GM18498 (cell line): ENCODE measurements at regions not wholly inside any gene's neighbourhood (a gene's known extent, or its start where the extent isn't known, plus 50 kb on each side); places are given as distances from the start of the nearest gene placed in this dataset.
"Not testable (repeated sequence)": the region's sequence is repeated elsewhere in the genome, so short reads cannot be mapped to it uniquely, and the experiment has no call there.

Source experiments
- ATAC-seq: cut with Tn5 transposase; IDR thresholded peaks from one replicate; pipeline ENCODE4 v1.9.1; 2021; ENCODE audit warnings: mild to moderate bottlenecking, moderate library complexity; ENCODE audit not compliant: unreplicated experiment

DNA sequence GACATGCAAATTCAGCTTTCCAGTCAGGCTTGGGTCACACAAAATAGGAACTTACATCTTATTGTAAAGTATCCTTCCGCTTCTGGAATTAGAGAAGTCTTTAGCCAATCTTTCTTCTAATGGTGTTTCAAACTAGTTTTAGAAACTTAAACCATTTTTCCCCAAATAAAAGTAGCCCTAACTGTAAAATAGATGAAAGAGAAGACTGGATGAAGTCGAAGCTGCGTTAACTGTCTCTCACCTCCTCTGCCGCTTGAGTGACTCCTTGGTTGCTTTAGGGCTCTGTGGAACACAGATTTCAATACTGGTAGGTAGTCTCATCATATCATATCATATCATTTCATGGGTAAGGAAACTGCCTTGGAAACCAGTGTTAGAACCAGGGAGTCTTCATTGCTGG lies 498.4 kb downstream of the XIRP2 start:
- no peak for ATAC-seq

DNA sequence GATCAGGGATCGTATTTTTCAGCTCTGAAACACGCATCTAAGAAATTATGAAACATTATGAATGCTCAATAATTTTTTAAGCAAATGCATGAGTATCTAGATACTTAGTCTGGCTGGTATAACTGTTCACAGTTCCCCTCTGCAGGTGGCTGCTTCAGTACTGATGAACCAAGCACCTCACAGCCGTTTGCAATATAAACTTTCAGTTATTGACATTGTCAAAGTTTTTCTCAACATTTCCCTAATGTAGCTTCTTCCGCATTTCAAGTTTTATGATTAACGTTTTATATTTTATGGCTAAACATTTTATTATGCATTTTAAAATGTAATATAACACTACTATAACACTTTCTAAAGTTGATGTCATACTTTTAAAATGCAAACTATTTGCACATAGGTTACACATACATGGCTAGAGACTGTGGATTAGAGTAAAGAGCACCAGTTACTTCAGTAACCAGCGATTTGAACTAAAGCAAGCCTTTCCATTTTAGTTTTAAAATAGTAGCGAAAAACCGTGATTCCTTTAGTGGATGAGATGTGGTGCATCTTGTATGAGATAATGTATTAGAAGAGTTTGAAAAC lies 495.4 kb downstream of the XIRP2 start:
- no peak for ATAC-seq

DNA sequence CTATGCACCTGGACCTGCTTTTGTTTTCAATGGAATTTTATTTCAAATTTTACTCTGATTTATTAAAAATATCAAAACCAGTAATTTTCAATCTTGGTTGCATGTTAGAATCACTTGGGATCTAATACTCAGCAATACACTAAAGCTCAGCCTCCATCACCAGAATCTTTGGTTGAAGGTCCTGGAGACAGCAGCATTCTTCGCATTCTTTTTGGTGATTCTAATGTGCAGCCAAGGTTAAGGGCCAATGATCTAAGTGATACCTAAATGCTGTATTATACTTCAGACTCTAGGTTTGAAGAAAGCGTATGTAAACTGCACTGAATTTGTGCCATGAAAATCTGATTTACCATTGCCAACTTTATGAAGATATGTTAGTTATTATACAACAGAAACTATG lies 493.1 kb downstream of the XIRP2 start:
- ATAC-seq, result no peak

DNA sequence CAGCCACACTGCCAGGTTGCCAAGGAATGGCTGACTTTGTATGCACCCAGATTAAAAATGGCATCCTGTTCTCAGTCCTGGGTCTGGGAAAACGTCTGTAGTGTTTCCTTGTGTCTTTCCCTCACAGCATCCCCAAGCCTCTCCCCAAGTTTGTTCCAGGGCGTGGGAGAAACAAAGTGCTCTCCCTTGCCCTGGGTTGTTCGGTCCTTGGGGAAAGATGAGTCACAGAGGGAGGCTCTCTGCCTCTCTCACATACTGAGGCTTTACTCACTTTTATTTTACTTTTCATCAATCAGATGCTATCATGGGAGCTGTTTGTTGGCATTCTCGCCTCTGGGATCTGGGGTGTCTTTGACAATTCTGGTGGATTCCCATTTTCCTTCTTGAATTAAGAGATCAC lies 492.3 kb downstream of the XIRP2 start:
- no peak for ATAC-seq

DNA sequence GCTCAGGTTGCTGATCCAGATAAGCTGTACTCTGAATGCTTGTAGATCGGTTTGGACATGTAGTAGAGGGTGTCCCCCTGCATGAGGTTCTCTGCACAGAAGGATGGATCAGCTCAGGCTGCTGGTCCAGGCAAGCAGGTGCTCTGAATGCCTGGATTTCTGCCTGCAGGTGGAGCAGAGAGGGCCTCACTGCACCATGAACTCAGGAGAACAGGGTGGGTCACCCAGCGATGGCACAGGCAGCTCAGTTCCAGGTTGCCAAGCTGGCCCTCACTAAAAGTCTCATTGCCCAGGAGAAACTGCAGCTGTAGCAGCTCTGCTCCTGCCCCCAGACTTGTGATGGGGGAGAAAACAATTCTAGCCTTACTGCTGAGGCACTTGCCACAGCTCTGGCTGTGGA lies 491.8 kb downstream of the XIRP2 start:
- ATAC-seq, result no peak

DNA sequence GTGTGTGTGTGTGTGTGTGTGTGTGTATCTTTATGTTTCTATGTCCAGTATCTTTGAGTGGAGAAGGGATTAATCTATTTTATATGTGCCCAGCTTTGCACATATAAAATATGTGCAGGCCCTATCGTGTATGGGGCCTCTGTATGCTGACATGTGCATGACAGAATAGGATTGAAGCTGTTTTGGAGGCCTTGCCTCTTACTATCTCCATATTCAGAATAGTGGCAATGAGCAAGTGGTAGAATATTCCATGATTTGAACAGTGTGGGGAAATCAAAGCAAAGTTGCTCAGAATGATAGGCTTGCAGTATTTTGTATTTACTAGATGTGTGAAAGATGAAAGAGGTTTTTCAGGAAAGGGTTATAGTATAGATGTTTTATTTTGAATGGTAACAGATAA lies 480.8 kb downstream of the XIRP2 start:
- ATAC-seq, result no peak

DNA sequence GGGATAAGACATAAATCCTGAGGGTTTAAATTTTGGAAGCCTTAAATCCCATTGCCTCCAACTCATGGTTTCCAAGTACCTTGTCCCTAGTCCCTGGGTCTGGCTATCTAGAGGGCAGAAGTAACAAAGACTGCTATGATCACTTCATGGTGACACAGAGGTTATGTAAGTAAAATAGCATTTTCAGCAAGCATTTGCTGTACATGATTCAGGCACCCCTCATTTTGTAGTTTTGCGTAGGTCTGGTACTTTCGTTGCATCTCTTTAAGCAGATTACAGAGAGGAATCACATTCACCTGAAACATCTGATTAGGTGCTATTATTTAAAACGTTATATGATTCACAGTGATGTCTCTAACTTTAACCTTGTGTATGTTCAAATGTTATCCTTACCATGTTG lies 480.1 kb downstream of the XIRP2 start:
- no peak for ATAC-seq

DNA sequence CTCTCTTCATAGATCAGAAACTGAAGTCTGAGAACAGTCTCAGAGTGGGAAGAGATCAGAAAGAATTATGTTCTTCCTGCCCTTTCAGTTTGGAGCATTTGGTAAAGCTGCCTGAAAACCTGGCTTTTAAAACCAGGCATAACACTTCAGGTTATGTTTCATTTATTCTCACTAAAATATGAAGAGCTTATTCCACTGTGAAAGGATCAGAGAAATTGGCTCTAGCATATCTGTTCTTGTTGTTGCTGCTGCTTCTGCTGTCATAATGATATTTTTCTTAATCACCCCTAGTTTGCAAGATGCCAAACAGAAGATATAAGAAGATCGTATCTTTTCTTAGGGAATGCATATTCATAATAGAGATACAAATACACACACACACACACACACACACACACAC lies 476.9 kb downstream of the XIRP2 start:
- no peak for ATAC-seq

DNA sequence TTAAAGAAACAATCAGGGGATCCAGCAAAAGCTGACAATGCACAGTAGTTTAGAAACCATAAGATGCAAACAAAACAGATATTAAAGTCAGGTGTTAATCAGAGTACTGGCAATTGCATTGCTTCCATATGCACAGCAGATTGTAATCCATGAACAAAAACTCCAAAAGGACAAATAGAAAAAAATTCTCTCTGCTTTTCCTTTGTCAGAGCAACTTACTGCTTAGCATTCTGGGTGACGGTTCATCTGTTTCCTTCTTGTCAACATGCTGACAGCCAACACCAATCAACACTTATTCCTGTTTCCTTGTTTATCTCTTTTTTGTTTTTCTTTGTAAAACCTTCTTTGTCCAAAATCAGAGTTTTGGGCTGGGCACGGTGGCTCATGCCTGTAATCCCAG lies 473.1 kb downstream of the XIRP2 start:
- no peak for ATAC-seq

DNA sequence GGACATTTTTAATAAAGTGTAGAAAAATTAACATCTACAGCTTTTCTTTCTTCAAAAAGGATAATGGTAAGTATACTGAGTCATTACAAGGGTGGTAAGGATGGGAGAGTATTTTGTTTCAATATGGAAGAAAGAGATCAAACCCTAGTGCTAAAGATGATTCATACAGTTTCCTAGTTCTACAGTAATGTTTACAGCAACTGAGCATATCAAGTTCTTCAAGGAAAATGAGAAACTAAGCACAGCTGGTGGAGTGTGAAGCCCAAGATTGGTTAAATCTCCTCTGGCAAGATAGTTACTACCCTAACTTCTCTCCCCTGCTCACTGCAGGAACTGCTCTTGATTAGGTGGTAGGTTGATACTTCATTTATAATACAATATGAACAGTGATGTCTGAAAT lies 467.5 kb downstream of the XIRP2 start:
- ATAC-seq, result no peak

DNA sequence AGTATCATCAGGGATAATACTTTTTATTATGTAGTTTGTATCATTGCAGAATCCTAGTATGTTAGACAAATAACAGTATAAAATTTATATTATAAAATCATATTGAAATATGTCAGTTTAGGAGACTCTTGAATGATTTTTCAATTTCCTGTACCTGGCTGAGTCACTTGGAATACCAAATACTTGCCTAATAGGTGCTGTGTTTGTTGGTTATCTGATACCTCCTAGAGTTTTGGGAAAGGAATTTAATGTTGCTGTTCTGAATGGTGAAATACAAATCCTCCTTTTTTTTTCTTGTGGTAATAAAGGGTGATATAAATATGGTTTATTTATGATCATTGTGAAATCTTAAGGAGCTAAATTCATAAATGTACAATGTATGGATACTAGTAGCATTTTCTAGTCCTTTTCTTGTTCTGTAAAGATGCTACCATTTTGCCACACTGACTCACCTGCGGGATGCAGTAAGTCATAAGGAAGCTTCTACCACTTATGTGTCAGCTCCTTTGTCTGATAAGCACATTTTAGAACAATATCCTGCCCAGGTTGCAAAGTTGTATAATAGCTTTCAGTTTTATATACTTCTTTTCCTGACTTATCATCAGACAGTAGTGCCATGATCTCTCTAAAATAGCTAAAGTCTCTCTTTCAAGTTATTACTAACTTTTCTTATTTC lies 465.5 kb downstream of the XIRP2 start:
- no peak for ATAC-seq

DNA sequence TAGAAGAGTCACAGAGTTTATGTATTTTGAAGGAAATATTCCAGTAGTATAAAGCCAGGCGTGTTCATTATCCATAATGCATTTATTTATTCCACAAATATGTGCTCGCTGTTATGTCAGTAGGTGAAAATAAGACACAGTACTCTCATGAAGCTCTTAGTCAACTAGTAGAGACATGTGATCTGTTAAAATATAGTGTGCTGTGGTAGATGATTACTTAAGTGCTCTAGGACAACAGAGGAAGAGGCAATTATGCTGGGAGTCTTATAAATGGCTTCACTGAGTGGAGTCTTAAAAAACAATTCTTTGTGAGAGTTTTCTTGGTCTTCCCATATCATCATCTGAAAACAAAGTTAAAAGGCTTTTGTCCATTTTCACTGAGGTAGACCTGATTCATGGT lies 457.3 kb downstream of the XIRP2 start:
- no peak for ATAC-seq

DNA sequence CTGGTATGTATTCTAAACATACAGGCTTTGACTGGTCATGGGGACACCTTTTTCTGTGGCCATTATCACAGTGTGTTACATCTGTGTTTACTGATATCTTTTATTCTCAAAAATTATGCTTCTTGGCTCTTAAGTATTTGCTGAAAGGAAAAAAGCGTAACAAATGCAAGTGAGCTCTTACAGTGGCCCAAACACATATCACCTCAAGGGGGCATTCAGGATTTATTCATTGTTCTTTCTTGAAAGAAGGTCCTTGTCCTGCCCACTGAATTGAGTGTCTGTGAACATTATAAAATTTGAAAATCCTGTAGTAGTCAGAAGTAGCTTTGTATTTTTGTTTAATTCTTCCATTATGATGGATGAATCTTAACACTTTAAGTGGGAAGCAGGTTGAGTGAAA lies 454.5 kb downstream of the XIRP2 start:
- no peak for ATAC-seq

DNA sequence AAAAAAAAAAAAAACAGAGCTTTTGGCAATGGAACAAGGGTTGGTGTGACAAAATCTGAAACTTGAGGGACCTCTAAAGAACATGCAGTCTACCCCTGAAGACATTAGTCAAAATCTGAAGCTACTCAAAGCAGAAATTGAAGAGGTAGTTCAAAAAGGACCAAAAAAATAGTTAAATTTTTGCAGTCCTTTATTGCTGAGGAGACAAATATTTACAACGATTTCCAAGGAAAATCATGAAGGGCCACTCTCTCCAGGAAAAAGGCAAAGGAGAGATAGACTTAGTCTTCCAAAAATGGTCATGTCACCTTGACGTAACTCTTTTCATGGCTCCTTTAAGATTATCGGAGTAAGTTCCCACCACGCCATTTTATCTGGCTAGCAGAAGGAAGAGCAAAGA lies 452.0 kb downstream of the XIRP2 start:
- no peak for ATAC-seq

DNA sequence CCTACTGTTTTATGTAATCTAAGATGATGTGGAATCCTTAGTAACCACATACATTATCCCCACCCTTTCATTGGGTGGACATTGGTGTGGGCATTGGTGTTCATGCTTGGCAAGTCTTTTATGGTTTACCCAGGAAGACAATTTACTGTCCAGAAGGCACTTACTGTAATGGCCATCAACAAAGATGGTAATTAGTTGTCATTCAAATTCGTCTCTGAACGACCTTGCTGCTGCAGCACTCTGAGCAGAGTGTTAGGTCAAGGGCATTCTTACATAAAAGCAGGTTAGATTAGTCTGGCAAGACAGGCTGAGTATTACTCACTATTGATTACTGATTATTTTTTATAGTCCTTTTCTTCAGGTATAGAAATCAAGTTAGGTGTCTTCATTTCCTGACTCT lies 447.9 kb downstream of the XIRP2 start:
- ATAC-seq, result no peak

DNA sequence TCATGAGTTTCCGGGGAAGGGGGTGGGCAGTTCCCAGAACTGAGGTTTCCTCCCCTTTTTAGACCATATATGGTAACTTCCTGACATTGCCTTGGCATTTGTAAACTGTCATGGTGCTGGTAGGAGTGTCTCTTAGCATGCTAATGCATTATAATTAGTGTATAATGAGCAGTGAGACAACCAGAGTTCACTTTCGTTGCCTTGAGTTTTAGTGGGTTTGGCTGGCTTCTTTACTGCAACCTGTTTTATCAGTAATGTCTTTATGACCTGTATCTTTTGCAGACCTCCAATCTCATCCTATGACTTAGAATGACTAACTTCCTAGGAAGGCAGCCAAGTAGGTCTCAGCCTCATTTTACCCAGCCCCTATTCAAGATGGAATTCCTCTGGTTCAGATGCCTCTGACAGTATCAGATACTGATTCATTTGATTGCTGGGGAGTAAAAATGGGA lies 447.3 kb downstream of the XIRP2 start:
- no peak for ATAC-seq

DNA sequence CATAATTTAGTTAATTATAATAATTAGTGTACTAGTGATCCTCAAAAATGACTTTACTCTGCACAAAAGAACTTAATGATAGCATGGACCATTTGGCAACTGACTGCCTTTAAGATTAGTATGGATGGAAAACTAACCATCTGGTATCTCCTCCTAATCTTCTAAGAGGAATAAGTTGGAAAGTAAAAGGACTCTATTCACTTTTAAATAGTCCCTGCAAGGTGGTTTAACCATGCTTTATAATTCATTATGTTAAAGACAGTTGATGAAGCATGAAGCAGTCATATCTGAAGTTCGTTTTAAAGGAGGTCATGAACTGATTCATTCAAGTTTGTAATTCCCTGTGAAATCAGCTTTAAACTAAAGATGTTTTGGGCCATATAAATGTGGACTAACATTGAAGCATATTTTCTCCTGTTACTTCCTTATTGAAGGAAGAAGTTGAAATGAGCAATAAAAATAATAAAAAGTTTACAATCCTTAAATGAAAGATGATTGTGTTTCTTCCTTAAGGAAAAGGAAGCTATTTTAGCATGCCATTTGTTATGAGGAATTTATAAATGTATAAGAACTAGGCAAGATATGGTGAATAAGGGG lies 446.0 kb downstream of the XIRP2 start:
- ATAC-seq, result no peak

DNA sequence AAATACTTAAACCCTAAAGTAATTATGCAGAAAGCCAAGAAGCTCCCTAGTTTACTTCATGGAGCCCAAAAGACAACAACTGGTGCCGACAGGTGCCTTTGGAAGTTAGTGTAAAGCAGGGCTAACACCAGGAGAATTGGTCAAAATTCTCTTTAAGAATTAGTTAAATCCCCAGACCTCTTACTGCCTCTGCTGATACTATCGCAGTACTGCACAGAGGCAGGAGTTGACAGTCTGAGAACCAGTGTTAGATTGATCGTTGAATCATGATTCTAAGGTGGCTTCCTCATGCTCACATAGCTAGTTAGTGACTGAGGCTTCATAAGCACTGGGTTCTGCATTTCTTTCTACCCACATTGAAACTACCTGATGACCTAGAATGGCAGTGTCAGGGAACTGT lies 445.0 kb downstream of the XIRP2 start:
- ATAC-seq, result no peak

DNA sequence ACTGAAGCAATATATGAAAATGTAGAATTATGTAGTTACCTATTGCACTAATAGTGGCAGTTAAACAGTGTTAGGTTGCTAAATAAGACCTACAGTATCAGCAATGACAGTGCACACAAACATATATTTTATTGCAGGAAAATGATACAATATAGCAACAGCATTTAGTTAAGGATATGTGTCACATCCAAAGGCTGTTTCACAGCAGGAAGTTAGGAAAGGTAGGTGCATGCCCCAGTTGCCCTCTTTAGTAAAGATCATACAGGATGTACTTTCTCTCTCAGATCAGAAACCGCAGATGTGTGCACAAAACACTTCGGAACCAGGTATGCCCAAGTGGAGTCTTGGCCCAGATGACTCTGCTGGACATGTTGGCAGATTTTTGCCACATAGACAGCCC lies 444.1 kb downstream of the XIRP2 start:
- ATAC-seq, result no peak

DNA sequence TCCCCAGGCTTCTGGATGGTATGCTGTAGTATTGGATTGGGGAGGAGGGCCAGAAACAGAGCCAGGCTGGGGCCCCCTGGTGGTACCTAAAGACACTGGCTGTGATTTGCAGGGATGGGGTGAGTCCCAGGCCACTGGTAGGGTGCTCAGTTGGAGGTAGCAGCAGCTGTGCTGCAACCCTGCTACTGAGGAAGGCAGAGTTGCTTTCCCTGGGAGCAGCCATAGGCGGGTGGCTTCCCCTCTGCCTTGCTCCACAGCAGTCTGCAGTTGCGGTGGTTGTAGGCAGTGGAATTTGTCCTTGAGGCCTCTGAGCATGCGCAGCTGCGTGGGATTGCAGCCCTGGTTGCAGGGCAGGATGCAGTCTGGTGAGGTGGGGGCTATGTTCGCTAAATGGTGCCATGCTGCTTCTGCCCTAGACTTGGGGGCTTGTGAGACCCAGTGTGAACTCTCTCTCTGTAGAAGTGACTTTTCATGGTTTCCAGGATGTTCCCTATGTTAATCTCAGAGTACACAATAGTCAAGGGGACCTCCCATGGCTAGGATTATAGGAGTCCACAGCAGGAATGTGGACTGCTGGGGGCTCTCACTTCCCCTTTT lies 443.5 kb downstream of the XIRP2 start:
- ATAC-seq, result peak; percentile 68

DNA sequence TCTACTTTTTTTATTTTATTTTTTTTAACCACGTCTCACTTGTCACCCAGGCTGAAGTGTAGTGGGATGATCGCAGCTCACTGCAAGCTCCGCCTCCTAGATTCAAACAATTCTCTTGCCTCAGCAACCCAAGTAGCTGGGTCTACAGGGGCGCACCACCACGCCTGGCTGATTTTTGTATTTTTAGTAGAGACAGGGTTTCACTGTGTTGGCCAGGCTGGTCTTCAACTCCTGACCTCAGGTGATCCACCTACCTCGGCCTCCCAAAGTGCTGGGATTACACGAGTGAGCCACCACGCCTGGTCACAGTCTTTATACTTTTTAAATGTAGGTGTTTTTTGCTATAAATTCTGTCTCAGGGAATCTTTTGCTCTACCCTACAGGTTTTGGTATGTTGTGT lies 440.5 kb downstream of the XIRP2 start:
- ATAC-seq, result not testable (repeated sequence)

DNA sequence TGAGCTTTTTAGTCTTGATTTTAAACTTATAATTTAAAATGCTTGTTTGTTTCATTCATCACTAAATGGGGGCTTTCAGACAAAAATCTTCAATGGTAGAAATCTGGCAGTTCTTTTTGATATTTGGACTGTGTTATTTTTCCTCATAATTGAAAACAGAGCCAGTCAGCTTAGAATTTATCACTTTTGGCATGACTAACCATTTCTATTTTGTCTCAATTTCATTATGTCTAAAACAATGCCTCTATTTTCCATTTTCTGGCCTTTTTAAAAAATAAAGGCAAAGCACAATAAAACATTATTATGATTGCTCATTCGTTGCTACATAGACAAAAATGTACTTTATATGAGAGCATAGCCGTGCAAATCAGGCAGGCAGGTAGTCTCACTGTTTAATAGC lies 434.5 kb downstream of the XIRP2 start:
- no peak for ATAC-seq
